ENCODE measurements at regions not wholly inside any gene's neighbourhood (a gene's known extent, or its start where the extent isn't known, plus 50 kb on each side); places are given as distances from the start of the nearest gene placed in this dataset.

DNA sequence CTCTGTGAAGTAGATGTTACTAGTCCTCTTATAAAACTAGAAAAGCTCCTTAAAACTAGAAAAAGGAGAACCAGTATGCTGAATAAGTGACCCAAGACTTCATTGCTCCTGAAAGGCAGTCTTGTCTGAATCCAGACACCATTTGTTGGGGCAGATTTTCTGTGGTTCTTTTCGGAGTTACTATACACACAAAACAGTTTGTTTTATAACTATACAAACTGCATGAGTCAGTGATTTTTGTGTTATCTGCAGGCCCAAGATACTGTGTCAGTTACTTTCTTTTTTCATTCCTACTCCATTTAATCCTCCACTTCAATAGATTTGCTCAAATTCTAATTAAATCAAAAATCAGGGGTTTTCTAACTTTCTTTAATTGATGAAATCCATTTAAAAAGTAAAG is 244.6 kb downstream of the ARPP21 start:
- no peak for TF ChIP-seq POLR2AphosphoS5 (IDR thresholded peaks at IDR 0.05)
- TF ChIP-seq, protein P1, sequence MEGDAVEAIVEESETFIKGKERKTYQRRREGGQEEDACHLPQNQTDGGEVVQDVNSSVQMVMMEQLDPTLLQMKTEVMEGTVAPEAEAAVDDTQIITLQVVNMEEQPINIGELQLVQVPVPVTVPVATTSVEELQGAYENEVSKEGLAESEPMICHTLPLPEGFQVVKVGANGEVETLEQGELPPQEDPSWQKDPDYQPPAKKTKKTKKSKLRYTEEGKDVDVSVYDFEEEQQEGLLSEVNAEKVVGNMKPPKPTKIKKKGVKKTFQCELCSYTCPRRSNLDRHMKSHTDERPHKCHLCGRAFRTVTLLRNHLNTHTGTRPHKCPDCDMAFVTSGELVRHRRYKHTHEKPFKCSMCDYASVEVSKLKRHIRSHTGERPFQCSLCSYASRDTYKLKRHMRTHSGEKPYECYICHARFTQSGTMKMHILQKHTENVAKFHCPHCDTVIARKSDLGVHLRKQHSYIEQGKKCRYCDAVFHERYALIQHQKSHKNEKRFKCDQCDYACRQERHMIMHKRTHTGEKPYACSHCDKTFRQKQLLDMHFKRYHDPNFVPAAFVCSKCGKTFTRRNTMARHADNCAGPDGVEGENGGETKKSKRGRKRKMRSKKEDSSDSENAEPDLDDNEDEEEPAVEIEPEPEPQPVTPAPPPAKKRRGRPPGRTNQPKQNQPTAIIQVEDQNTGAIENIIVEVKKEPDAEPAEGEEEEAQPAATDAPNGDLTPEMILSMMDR (IDR thresholded peaks at IDR 0.05) = no peak
- no peak for TF ChIP-seq EP300 (IDR thresholded peaks at IDR 0.05)

Measured in upper lobe of left lung (tissue), 4 donors.